DOHH2 (cell line): ENCODE measurements at regions not wholly inside any gene's neighbourhood (a gene's known extent, or its start where the extent isn't known, plus 50 kb on each side); places are given as distances from the start of the nearest gene placed in this dataset.

ENCODE experiments used
- H3F3A ChIP-seq: fragments of 200-600 bp; sonication (generic), shearing (Covaris generic); 2 replicates; pipeline ENCODE4 v1.6.0; 2016; ENCODE audit warnings: antibody characterized with exemption, mild to moderate bottlenecking; ENCODE audit not compliant: control insufficient read depth, insufficient read depth
- H3K27ac ChIP-seq: fragments of 200-600 bp; sonication (generic); 2 replicates; pipeline ENCODE4 v1.5.1; 2014; ENCODE audit warnings: low read depth, mild to moderate bottlenecking, low read length, moderate library complexity
- H3K27me3 ChIP-seq: fragments of 200-600 bp; sonication (generic); 2 replicates; pipeline ENCODE4 v1.6.1; 2014; ENCODE audit warnings: mild to moderate bottlenecking, low read length, mixed read lengths; ENCODE audit not compliant: control insufficient read depth
- H3K36me3 ChIP-seq: fragments of 200-600 bp; sonication (generic); 2 replicates; pipeline ENCODE4 v1.6.1; 2014; ENCODE audit warnings: mild to moderate bottlenecking, low read length, moderate library complexity, mixed read lengths; ENCODE audit not compliant: control insufficient read depth
- H3K4me1 ChIP-seq: fragments of 200-600 bp; sonication (generic); 2 replicates; pipeline ENCODE4 v1.6.1; 2014; ENCODE audit warnings: mild to moderate bottlenecking, low read length, mixed read lengths; ENCODE audit not compliant: control insufficient read depth
- H3K4me2 ChIP-seq: fragments of 200-600 bp; sonication (generic); 2 replicates; pipeline ENCODE4 v1.6.0; 2014; ENCODE audit warnings: mild to moderate bottlenecking, low read length, moderate library complexity
- H3K4me3 ChIP-seq: fragments of 200-600 bp; sonication (generic); 2 replicates; pipeline ENCODE4 v1.5.1; 2014; ENCODE audit warnings: mild to moderate bottlenecking, low read length, mixed read lengths
- H3K79me2 ChIP-seq: fragments of 200-600 bp; sonication (generic); 2 replicates; pipeline ENCODE4 v1.6.1; 2014; ENCODE audit warnings: mild to moderate bottlenecking, low read length, mixed read lengths; ENCODE audit not compliant: control insufficient read depth
- H3K9me2 ChIP-seq: fragments of 200-600 bp; sonication (generic); replicated peaks from 2 replicates; pipeline ENCODE4 v1.6.1; 2014; ENCODE audit warnings: mild to moderate bottlenecking, low read length, mixed read lengths; ENCODE audit not compliant: control insufficient read depth
- H3K9me3 ChIP-seq: fragments of 200-600 bp; sonication (generic); 2 replicates; pipeline ENCODE4 v1.6.1; 2014; ENCODE audit warnings: antibody characterized with exemption, low read length, mixed read lengths; ENCODE audit not compliant: control insufficient read depth, insufficient read depth
- H4K20me1 ChIP-seq: fragments of 200-600 bp; sonication (generic); 2 replicates; pipeline ENCODE4 v1.6.0; 2014; ENCODE audit warnings: low read depth, mild to moderate bottlenecking, antibody characterized with exemption, low read length, moderate library complexity; ENCODE audit not compliant: control insufficient read depth, insufficient read depth
- EZH2phosphoT487 ChIP-seq: fragments of 200-600 bp; sonication (generic); IDR thresholded peaks from 2 replicates; pipeline ENCODE4 v1.6.1; 2017; ENCODE audit warnings: borderline replicate concordance, mild to moderate bottlenecking, antibody characterized with exemption, low read length, moderate library complexity, mixed read lengths
- TF ChIP-seq, protein P1 (sequence below): fragments of 200-600 bp; sonication (generic); IDR thresholded peaks from one replicate; pipeline ENCODE4 v1.5.1; 2014; ENCODE audit warnings: antibody characterized with exemption, mild to moderate bottlenecking, low read depth, low read length; ENCODE audit not compliant: poor library complexity, severe bottlenecking

- Histone ChIP-seq H4K20me1 (no peaks in the 10 kb centered on the region), H3K4me3 (no peak overlapping the region), H3K36me3 (no peaks in the 10 kb centered on the region), H3K9me2 (no peaks in the 10 kb centered on the region), H3K27me3 (no peaks in the 10 kb centered on the region), H3K4me2 (no peak overlapping the region), H3K27ac (no peak overlapping the region), H3K79me2 (no peaks in the 10 kb centered on the region), H3K4me1 (no peaks in the 10 kb centered on the region), H3K9me3 (no peaks in the 10 kb centered on the region), H3F3A (no peaks in the 10 kb centered on the region)
- TF ChIP-seq EZH2phosphoT487 = no peak
- TF ChIP-seq, protein P1, sequence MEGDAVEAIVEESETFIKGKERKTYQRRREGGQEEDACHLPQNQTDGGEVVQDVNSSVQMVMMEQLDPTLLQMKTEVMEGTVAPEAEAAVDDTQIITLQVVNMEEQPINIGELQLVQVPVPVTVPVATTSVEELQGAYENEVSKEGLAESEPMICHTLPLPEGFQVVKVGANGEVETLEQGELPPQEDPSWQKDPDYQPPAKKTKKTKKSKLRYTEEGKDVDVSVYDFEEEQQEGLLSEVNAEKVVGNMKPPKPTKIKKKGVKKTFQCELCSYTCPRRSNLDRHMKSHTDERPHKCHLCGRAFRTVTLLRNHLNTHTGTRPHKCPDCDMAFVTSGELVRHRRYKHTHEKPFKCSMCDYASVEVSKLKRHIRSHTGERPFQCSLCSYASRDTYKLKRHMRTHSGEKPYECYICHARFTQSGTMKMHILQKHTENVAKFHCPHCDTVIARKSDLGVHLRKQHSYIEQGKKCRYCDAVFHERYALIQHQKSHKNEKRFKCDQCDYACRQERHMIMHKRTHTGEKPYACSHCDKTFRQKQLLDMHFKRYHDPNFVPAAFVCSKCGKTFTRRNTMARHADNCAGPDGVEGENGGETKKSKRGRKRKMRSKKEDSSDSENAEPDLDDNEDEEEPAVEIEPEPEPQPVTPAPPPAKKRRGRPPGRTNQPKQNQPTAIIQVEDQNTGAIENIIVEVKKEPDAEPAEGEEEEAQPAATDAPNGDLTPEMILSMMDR = no peak
Measured at GRCh38 chr12:91871751-91872150, 273.9 kb downstream of the BTG1 start.

GRCh38 chr12:91870872-91871707, 274.6 kb downstream of the BTG1 start:
- Histone ChIP-seq H3K4me1 (no peaks in the 10 kb centered on the region), H3F3A (no peaks in the 10 kb centered on the region), H3K79me2 (no peaks in the 10 kb centered on the region), H3K27me3 (no peaks in the 10 kb centered on the region), H3K4me2 (no peak overlapping the region), H3K36me3 (no peaks in the 10 kb centered on the region), H4K20me1 (no peaks in the 10 kb centered on the region), H3K4me3 (no peak overlapping the region), H3K9me3 (no peaks in the 10 kb centered on the region), H3K9me2 (no peaks in the 10 kb centered on the region), H3K27ac (no peak overlapping the region)
- TF ChIP-seq, protein P1 = no peak
- TF ChIP-seq EZH2phosphoT487 = no peak

GRCh38 chr12:91868054-91868453, 277.6 kb downstream of the BTG1 start:
- no peak overlapping the region for H3K4me2 ChIP-seq
- no peaks in the 10 kb centered on the region for H3K27me3 ChIP-seq
- no peaks in the 10 kb centered on the region for H3K79me2 ChIP-seq
- no peak overlapping the region for H3K4me3 ChIP-seq
- H3K9me2 ChIP-seq = no peaks in the 10 kb centered on the region
- H3K9me3 ChIP-seq = no peaks in the 10 kb centered on the region
- no peak overlapping the region for H3K27ac ChIP-seq
- TF ChIP-seq, protein P1 = no peak
- no peak for TF ChIP-seq EZH2phosphoT487
- H4K20me1 ChIP-seq = no peaks in the 10 kb centered on the region
- H3K36me3 ChIP-seq = no peaks in the 10 kb centered on the region
- H3F3A ChIP-seq = no peaks in the 10 kb centered on the region
- no peaks in the 10 kb centered on the region for H3K4me1 ChIP-seq
